NCI-H446 treated with DMSO at 0.1 percent for 48 hours (cell line): ENCODE measurements at regions not wholly inside any gene's neighbourhood (a gene's known extent, or its start where the extent isn't known, plus 50 kb on each side); places are given as distances from the start of the nearest gene placed in this dataset.

Source experiments
- DNase-seq: peaks from one replicate; lab custom pipeline; 2025; lab: John Stamatoyannopoulos, UW

GRCh38 chr2:122507261-122507660 lies 751.8 kb downstream of the TSN start:
- no peak for DNase-seq

GRCh38 chr2:122512091-122512490 lies 756.6 kb downstream of the TSN start:
- no peak for DNase-seq

GRCh38 chr2:122514451-122514996 lies 759.1 kb downstream of the TSN start:
- DNase-seq = no peak

- DNase-seq = no peak
Observed at GRCh38 chr2:122515731-122516290, 760.4 kb downstream of the TSN start.

GRCh38 chr2:122516775-122517174 lies 761.3 kb downstream of the TSN start:
- no peak for DNase-seq

- DNase-seq = no peak
Observed at GRCh38 chr2:122519366-122519765, 763.9 kb downstream of the TSN start.

GRCh38 chr2:122519821-122520611 lies 764.6 kb downstream of the TSN start:
- no peak for DNase-seq

- DNase-seq = no peak
Observed at GRCh38 chr2:122523143-122523542, 767.7 kb downstream of the TSN start.

GRCh38 chr2:122523981-122524380 lies 768.5 kb downstream of the TSN start:
- DNase-seq = no peak

GRCh38 chr2:122525336-122525735 lies 769.9 kb downstream of the TSN start:
- DNase-seq = no peak

GRCh38 chr2:122528061-122528460 lies 772.6 kb downstream of the TSN start:
- DNase-seq = no peak

GRCh38 chr2:122528958-122529705 lies 773.7 kb downstream of the TSN start:
- no peak for DNase-seq

- DNase-seq = no peak
Observed at GRCh38 chr2:122530814-122531213, 775.4 kb downstream of the TSN start.

GRCh38 chr2:122531290-122532071 lies 776.0 kb downstream of the TSN start:
- DNase-seq = no peak

- no peak for DNase-seq
Observed at GRCh38 chr2:122532072-122532344, 776.6 kb downstream of the TSN start.

GRCh38 chr2:122532481-122532880 lies 777.0 kb downstream of the TSN start:
- no peak for DNase-seq

GRCh38 chr2:122535960-122536505 lies 780.6 kb downstream of the TSN start:
- DNase-seq = no peak

- no peak for DNase-seq
Observed at GRCh38 chr2:122539311-122539710, 783.9 kb downstream of the TSN start.

GRCh38 chr2:122539920-122540319 lies 784.5 kb downstream of the TSN start:
- no peak for DNase-seq

GRCh38 chr2:122542236-122542635 lies 786.8 kb downstream of the TSN start:
- no peak for DNase-seq

- DNase-seq = no peak
Observed at GRCh38 chr2:122542646-122543045, 787.2 kb downstream of the TSN start.

- no peak for DNase-seq
Observed at GRCh38 chr2:122543815-122544214, 788.4 kb downstream of the TSN start.
